PC-9 (cell line): ENCODE measurements at regions not wholly inside any gene's neighbourhood (a gene's known extent, or its start where the extent isn't known, plus 50 kb on each side); places are given as distances from the start of the nearest gene placed in this dataset.

Experiments
- CTCF ChIP-seq: fragments of 200-600 bp; sonication (generic); conservative IDR thresholded peaks from 2 replicates; pipeline ENCODE4 v1.6.1; 2017; ENCODE audit warnings: mixed run types, antibody characterized with exemption, mild to moderate bottlenecking, moderate library complexity
- EZH2 ChIP-seq: fragments of 200-600 bp; sonication (generic); IDR thresholded peaks from 2 replicates; pipeline ENCODE4 v1.8.0; 2017; ENCODE audit warnings: antibody characterized with exemption, low read depth

GRCh38 chr17:14775731-14776492, 475.0 kb downstream of the HS3ST3B1 start:
- TF ChIP-seq CTCF = no peak
- TF ChIP-seq EZH2 = no peak
